Thyroid gland (tissue), 4 donors: ENCODE measurements at regions not wholly inside any gene's neighbourhood (a gene's known extent, or its start where the extent isn't known, plus 50 kb on each side); places are given as distances from the start of the nearest gene placed in this dataset.

ENCODE experiments used
- DNase-seq, 2 donors: peaks; one replicate each; pipeline ENCODE4 v3.0.0-alpha.2; 2019
- H3K27ac ChIP-seq, 3 donors: fragments of 200-600 bp; sonication (generic); 1 replicate in 2 of 3; 2 replicates in 1 of 3; pipeline ENCODE4 v1.5.1; 2016 to 2019; ENCODE audit warnings: mild to moderate bottlenecking in 1 of 3, moderate library complexity in 1 of 3
- H3K27me3 ChIP-seq: fragments of 200-600 bp; sonication (generic); one replicate; pipeline ENCODE4 v1.5.1; 2019
- H3K36me3 ChIP-seq, 2 donors: fragments of 200-600 bp; sonication (generic); one replicate each; pipeline ENCODE4 v1.5.1; 2016 to 2019
- H3K4me1 ChIP-seq, 2 donors: fragments of 200-600 bp; sonication (generic); one replicate each; pipeline ENCODE4 v1.5.1; 2017 to 2019
- H3K4me3 ChIP-seq, 3 donors: fragments of 200-600 bp; sonication (generic); replicated peaks in 1 of 3; 1 replicate in 2 of 3; 2 replicates in 1 of 3; pipeline ENCODE4 v1.5.1; 2016; ENCODE audit warnings: mild to moderate bottlenecking in 1 of 3
- H3K9me3 ChIP-seq: fragments of 200-600 bp; sonication (generic); one replicate; pipeline ENCODE4 v1.5.1; 2017
- POLR2A ChIP-seq, 2 donors: fragments of 450-650 bp; IDR thresholded peaks; one replicate each; pipeline ENCODE4 v1.6.1; 2017; ENCODE audit warnings: antibody characterized with exemption in 2 of 2, mild to moderate bottlenecking in 2 of 2, moderate library complexity in 1 of 2
- WGBS, 2 donors: methylation state at CpG; one replicate each; pipeline ENCODE4 v1.1.5; 2017; 5-methylcytosine and 5-hydroxymethylcytosine counted together
- intact Hi-C: fragments of 100-400 bp; cut with DNase I; formaldehyde crosslinking; loops from one replicate; pipeline ENCODE4 v1.15.1; 2023
- TF ChIP-seq, protein P1 (sequence below), 6 experiments: fragments of 200-600 bp in 3 of 6; fragments of 450-650 bp in 3 of 6; sonication (generic) in 3 of 6; IDR thresholded peaks; one replicate each; pipeline ENCODE4 v1.5.1; 2016 to 2019; ENCODE audit warnings: antibody characterized with exemption in 6 of 6, mild to moderate bottlenecking in 2 of 6, inconsistent platforms in 1 of 6, moderate library complexity in 1 of 6

GRCh38 chr4:111689731-111690130 lies 455.5 kb upstream of the FAM241A start:
- Histone ChIP-seq H3K27ac (no peak overlapping the region), H3K4me3 (no peak overlapping the region), H3K27me3 (no peaks in the 10 kb centered on the region), H3K9me3 (no peaks in the 10 kb centered on the region), H3K4me1 (peaks cover 0 to 3% of the 10 kb centered on the region in 2 donors), H3K36me3 (no peaks in the 10 kb centered on the region)
- TF ChIP-seq POLR2A (IDR thresholded peaks at IDR 0.05), result no peak
- TF ChIP-seq, protein P1, sequence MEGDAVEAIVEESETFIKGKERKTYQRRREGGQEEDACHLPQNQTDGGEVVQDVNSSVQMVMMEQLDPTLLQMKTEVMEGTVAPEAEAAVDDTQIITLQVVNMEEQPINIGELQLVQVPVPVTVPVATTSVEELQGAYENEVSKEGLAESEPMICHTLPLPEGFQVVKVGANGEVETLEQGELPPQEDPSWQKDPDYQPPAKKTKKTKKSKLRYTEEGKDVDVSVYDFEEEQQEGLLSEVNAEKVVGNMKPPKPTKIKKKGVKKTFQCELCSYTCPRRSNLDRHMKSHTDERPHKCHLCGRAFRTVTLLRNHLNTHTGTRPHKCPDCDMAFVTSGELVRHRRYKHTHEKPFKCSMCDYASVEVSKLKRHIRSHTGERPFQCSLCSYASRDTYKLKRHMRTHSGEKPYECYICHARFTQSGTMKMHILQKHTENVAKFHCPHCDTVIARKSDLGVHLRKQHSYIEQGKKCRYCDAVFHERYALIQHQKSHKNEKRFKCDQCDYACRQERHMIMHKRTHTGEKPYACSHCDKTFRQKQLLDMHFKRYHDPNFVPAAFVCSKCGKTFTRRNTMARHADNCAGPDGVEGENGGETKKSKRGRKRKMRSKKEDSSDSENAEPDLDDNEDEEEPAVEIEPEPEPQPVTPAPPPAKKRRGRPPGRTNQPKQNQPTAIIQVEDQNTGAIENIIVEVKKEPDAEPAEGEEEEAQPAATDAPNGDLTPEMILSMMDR (IDR thresholded peaks at IDR 0.05), result no peak
- intact Hi-C loops, result no loop called here
- no peak for DNase-seq
- 16 to 35% methylated on average over 1 of the region's 1 CpG for WGBS, 2 donors

- intact Hi-C loops, result no loop called here
- H3K27me3 ChIP-seq, result no peaks in the 10 kb centered on the region
- H3K9me3 ChIP-seq, result no peaks in the 10 kb centered on the region
- peaks cover 0 to 3% of the 10 kb centered on the region in 2 donors for H3K4me1 ChIP-seq
- DNase-seq, result no peak
- H3K4me3 ChIP-seq, result no peak overlapping the region
- 63 to 68% methylated on average over 2 of the region's 2 CpGs for WGBS, 2 donors
- TF ChIP-seq, protein P1 (IDR thresholded peaks at IDR 0.05), result no peak
- no peak for TF ChIP-seq POLR2A (IDR thresholded peaks at IDR 0.05)
- no peak overlapping the region for H3K27ac ChIP-seq
- no peaks in the 10 kb centered on the region for H3K36me3 ChIP-seq
Measured at GRCh38 chr4:111693758-111694157, 451.5 kb upstream of the FAM241A start.

- TF ChIP-seq, protein P1 (IDR thresholded peaks at IDR 0.05), result no peak
- no peak for TF ChIP-seq POLR2A (IDR thresholded peaks at IDR 0.05)
- Histone ChIP-seq H3K4me1 (no peaks in the 10 kb centered on the region), H3K27ac (no peak overlapping the region), H3K9me3 (no peaks in the 10 kb centered on the region), H3K4me3 (no peak overlapping the region), H3K27me3 (no peaks in the 10 kb centered on the region), H3K36me3 (no peaks in the 10 kb centered on the region)
- intact Hi-C loops, result no loop called here
- WGBS, 2 donors, result 87 to 91% methylated on average over 2 of the region's 2 CpGs
- DNase-seq, result no peak
Measured at GRCh38 chr4:111695677-111696076, 449.6 kb upstream of the FAM241A start.

GRCh38 chr4:111696505-111696904 lies 448.7 kb upstream of the FAM241A start:
- no peak overlapping the region for H3K27ac ChIP-seq
- no peaks in the 10 kb centered on the region for H3K36me3 ChIP-seq
- H3K9me3 ChIP-seq, result no peaks in the 10 kb centered on the region
- H3K4me1 ChIP-seq, result no peaks in the 10 kb centered on the region
- intact Hi-C loops, result no loop called here
- no peaks in the 10 kb centered on the region for H3K27me3 ChIP-seq
- H3K4me3 ChIP-seq, result no peak overlapping the region
- TF ChIP-seq POLR2A (IDR thresholded peaks at IDR 0.05), result no peak
- TF ChIP-seq, protein P1 (IDR thresholded peaks at IDR 0.05), result no peak
- WGBS, 2 donors, result 53 to 66% methylated on average over 2 of the region's 2 CpGs
- no peak for DNase-seq

- H3K36me3 ChIP-seq, result no peaks in the 10 kb centered on the region
- TF ChIP-seq POLR2A (IDR thresholded peaks at IDR 0.05), result no peak
- TF ChIP-seq, protein P1 (IDR thresholded peaks at IDR 0.05), result no peak
- no peaks in the 10 kb centered on the region for H3K27me3 ChIP-seq
- WGBS, 2 donors, result 56 to 65% methylated on average over 2 of the region's 2 CpGs
- no peaks in the 10 kb centered on the region for H3K9me3 ChIP-seq
- no peaks in the 10 kb centered on the region for H3K4me1 ChIP-seq
- no peak for DNase-seq
- no peak overlapping the region for H3K4me3 ChIP-seq
- H3K27ac ChIP-seq, result no peak overlapping the region
- intact Hi-C loops, result no loop called here
Measured at GRCh38 chr4:111697176-111697942, 447.9 kb upstream of the FAM241A start.
